ENCODE measurements at regions not wholly inside any gene's neighbourhood (a gene's known extent, or its start where the extent isn't known, plus 50 kb on each side); places are given as distances from the start of the nearest gene placed in this dataset.

DNA sequence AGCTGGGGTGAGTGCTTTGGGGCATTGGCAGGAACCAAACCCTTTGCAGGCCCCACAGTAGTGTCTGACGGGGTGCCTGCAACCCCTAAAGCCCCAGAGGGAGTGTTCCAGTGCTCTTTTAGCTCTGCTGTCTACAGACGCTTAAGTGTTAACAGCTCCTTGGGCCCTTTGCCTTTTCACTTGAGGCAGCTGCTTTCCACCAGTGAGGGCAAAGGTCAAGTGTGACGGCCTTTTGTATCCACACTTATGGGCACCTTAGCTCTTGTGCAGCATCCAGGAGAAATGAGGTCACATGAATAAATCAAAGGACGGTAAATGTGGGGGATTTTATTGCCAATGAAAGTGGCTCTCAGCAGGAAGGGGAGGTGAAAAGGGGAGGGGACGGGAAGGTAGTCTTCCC lies 241.4 kb upstream of the PCSK5 start:
- TF ChIP-seq POLR2A (IDR thresholded peaks at IDR 0.05), result no peak
- TF ChIP-seq, protein P1, sequence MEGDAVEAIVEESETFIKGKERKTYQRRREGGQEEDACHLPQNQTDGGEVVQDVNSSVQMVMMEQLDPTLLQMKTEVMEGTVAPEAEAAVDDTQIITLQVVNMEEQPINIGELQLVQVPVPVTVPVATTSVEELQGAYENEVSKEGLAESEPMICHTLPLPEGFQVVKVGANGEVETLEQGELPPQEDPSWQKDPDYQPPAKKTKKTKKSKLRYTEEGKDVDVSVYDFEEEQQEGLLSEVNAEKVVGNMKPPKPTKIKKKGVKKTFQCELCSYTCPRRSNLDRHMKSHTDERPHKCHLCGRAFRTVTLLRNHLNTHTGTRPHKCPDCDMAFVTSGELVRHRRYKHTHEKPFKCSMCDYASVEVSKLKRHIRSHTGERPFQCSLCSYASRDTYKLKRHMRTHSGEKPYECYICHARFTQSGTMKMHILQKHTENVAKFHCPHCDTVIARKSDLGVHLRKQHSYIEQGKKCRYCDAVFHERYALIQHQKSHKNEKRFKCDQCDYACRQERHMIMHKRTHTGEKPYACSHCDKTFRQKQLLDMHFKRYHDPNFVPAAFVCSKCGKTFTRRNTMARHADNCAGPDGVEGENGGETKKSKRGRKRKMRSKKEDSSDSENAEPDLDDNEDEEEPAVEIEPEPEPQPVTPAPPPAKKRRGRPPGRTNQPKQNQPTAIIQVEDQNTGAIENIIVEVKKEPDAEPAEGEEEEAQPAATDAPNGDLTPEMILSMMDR (IDR thresholded peaks at IDR 0.05 in 4 of 5, conservative IDR thresholded peaks at IDR 0.05 in 1 of 5), result no peak
